ENCODE measurements at regions not wholly inside any gene's neighbourhood (a gene's known extent, or its start where the extent isn't known, plus 50 kb on each side); places are given as distances from the start of the nearest gene placed in this dataset.

DNA sequence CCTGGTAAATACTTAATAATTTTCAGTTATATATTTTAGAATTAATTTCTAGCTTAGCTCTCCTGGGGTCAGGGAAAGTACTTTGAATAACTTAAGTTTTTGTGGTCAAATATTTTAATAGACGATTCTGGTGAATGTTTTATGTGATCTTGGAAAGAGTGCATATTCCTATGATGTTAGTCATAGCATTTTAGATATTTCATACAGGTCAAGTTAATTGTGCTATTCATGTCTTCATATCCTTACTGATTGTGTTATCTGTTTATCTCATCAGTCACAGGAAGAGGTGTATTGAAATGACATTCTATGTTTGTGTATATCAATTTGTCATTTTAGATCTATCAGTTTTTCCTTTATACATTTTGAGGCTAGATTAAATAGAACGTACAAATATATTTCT is 576.2 kb downstream of the CPS1 start:
- DNase-seq (ENCODE audit: extremely low read depth, low read depth), result no peak
- no peak for TF ChIP-seq CTCF (IDR thresholded peaks at IDR 0.05; ENCODE audit: low read depth, low read length)

DNA sequence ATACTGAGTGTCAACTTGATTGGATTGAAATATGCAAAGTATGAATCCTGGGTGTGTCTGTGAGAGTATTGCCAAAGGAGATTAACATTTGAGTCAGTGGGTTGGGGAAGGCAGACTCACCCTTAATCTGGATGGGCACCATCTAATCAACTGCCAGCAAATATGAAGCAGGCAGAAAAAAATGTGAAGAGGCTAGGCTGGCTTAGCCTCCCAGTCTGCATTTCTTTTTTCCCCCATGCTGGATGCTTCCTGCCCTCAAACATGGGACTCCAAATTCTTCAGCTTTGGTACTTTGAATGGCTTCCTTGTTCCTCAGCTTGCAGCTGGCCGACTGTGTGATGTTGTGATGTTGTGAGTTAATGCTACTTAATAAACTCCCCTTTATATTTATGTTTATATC is 577.4 kb downstream of the CPS1 start:
- DNase-seq (ENCODE audit: extremely low read depth, low read depth), result no peak
- no peak for TF ChIP-seq CTCF (IDR thresholded peaks at IDR 0.05; ENCODE audit: low read depth, low read length)

- no peak for TF ChIP-seq CTCF (IDR thresholded peaks at IDR 0.05; ENCODE audit: low read depth, low read length)
- DNase-seq (ENCODE audit: extremely low read depth, low read depth), result no peak
Measured at GRCh38 chr2:211138551-211138950, 582.2 kb downstream of the CPS1 start.

- DNase-seq (ENCODE audit: extremely low read depth, low read depth), result no peak
- no peak for TF ChIP-seq CTCF (IDR thresholded peaks at IDR 0.05; ENCODE audit: low read depth, low read length)
Measured at GRCh38 chr2:211141646-211142045, 585.2 kb downstream of the CPS1 start.

DNA sequence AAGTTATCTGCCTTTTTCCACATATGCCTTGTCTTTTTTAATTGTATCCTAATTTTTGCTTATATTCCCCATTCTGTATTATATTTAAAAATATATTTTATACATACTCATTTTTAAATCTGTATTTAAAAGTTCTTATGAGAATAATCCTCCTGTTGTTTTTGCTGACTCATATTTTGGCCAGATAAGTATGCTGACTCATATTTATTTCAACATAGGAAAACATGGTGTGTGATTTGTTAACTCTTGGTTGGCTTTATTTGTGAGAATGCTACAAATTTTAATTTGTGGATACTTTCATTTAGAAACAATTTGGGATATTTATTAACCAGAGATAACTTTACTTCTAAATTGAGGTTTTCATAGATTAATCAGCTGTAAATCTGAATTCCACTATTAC is 587.7 kb downstream of the CPS1 start:
- DNase-seq (ENCODE audit: extremely low read depth, low read depth), result no peak
- no peak for TF ChIP-seq CTCF (IDR thresholded peaks at IDR 0.05; ENCODE audit: low read depth, low read length)

DNA sequence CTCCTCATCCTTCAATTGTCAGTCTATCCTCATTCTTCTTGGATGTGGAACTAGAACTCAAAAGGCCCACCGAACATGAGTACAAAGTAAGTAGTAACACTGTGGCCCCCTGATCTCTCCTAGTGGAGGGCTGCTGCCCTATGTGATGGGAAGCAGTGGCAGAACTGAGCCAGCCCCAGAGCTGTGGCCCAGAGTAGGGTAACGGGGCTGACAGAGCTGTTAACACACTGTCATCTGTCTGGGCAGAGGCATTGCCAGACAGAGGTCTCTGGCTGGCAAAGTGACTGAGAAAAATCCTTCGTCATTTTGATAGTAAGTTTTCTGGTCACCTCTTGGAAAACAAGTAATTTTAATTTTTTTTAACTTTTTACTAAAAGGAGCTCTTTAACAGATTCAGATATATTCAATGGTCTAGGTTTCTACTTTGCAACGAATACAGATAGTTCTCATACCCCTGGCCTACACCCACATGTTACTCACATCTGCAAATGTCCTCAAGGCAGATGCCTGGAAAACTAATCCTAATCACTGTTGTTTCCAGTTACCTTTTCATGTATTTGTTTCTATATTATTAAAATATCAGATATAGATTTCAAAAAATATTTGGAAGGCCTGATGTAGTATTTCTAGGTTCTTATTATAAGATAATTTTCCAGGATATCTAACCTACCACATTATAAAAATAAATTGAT is 588.7 kb downstream of the CPS1 start:
- no peak for TF ChIP-seq CTCF (IDR thresholded peaks at IDR 0.05; ENCODE audit: low read depth, low read length)
- no peak for DNase-seq (ENCODE audit: extremely low read depth, low read depth)

- no peak for DNase-seq (ENCODE audit: extremely low read depth, low read depth)
- TF ChIP-seq CTCF (IDR thresholded peaks at IDR 0.05; ENCODE audit: low read depth, low read length), result no peak
Measured at GRCh38 chr2:211149731-211150130, 593.3 kb downstream of the CPS1 start.

Measured in AG09319 (cell line).